Forelimb muscle (tissue), 1 donor: ENCODE measurements at regions not wholly inside any gene's neighbourhood (a gene's known extent, or its start where the extent isn't known, plus 50 kb on each side); places are given as distances from the start of the nearest gene placed in this dataset.

Experiments used
- DNase-seq: peaks from one replicate; pipeline ENCODE4 v3.0.0-alpha.2; 2013; ENCODE audit warnings: low read depth

GRCh38 chr4:36493251-36493650, 211.8 kb downstream of the DTHD1 start:
- no peak for DNase-seq

- DNase-seq: no peak
Measured at GRCh38 chr4:36494016-36494415, 212.6 kb downstream of the DTHD1 start.

DNA sequence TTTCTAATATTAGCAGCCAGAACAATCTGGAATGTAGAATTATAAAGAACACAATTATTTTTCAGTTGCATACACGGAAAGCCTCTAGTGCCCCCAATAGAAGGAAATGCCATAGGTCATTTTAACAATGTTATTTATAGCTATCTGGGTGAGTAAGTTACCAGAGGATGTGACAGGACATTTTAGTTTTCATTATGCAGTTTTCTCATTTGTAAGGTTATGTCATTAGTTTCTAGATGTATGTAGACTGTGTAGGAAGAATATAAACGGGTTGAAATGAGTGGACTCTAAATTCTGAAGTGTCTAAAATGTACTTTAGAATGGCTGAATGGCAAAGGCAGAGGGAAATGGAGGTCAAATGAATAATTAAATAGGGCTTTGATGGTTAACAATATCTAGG, 213.3 kb downstream of the DTHD1 start:
- DNase-seq: no peak

- no peak for DNase-seq
Measured at GRCh38 chr4:36502350-36502749, 220.9 kb downstream of the DTHD1 start.

DNA sequence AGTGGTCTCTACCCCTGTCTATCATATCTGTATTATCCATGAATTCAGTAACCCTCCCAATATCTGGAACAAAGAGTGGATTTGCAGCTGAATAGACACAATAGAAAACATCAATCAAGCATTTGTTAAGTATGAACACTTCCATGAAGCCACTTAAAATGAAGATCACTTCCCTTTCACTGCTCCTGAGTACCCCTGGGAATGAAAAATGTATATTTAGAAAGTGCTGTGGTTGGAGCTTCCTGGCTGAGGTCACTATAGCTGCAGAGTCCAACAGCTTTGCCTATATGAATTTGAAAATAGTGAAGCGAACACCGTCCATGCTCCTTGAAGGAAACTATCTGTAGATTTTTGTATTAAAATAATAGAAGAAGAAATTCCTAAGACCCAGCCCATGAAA, 227.0 kb downstream of the DTHD1 start:
- no peak for DNase-seq

GRCh38 chr4:36509845-36510244, 228.4 kb downstream of the DTHD1 start:
- DNase-seq: no peak

DNA sequence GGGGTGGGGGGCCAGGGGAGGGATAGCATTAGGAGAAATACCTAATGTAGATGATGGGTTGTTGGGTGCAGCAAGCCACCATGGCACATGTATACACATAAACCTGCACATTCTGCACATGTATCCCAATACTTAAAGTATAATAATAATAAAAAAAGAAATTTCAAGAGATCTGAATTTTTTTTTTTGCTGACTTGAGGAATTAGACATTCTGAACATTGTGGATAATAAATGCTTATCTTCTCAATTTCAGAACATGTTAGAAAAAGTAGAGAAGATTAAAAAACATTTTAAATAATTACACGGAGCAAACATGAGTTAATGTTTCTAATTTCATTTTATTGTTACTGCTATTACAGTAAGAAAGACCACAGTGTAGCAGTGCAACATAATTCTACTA, 230.4 kb downstream of the DTHD1 start:
- no peak for DNase-seq

DNA sequence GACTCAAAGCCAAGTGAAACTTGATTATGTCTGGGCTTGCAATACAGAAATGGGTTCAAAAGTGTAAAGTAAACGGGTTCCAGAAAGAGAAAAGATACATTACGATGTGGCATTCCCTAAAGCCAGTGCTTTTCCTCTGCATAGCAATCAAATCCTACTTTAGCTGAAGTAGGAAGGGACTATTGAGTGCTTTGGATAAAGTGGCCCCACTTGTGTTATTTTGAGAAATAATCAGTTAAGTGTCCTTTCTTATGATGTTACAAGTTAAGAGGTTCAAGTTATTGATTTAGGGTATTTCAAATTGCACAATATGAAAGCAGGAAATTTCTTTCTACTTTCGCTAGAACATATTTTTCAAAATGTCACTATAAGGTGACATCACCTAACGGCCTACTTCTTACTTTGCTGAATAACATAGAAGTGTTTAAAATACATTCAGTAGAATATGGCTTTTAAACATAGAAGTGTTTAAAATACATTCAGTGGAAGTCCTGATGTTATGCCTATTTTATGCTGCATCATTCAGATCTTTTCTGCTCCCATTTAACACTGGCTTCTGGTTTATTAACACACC, 235.2 kb downstream of the DTHD1 start:
- no peak for DNase-seq

DNA sequence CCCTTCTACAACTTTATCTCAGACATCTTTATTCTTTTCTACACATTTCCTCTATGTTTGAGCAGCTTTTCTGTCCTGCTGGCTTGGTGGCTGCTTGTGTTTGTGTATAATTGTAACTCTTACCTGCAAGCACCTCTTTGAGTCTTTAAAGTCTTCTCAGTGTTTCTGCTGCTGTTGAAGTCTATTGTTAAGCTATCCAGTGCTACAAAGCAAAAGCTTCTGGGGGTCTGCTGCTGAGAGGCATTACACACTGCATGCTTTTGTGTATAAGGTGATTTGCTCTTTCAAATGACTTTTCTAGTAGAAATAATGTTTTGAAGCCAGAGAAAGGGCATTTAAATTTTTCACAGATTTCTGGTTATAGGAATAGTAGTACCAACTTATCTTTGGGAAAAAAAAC, 241.8 kb downstream of the DTHD1 start:
- DNase-seq: no peak

DNA sequence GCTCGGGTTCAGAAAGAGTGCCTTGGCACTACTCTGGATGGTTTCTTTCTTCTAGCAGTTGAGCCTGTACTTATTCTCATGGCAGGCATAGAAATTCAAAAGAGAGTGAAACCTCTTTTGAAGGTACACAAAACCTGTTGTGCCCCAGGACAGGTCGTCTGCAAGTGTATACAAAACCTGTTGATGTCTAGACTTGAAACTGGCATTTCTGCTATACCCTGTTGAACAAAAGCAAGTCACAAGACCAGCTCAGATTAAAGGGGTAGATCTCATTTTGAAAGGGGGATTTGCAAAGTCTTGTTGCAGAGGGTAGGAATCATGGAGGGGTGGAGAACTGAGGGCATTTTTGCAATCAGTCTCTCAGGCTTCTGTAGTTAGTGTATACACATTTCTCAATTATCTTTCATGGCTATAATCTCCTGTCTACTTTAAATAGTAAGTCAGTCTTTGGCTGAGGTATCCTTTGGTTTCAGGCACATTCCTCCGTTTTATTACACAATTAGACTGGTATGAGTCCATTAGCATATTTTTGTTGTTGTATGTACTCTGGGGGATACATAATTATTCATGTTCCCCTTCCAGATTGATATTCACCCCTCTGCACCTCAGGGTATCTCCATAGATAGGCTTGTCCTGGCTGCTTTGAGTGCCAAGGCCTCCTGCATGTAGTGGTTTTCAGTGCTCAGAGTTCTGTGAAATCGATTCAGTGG, 251.4 kb downstream of the DTHD1 start:
- no peak for DNase-seq

GRCh38 chr4:36533944-36534343, 252.5 kb downstream of the DTHD1 start:
- DNase-seq: no peak

- DNase-seq: no peak
Measured at GRCh38 chr4:36547383-36547782, 266.0 kb downstream of the DTHD1 start.

- no peak for DNase-seq
Measured at GRCh38 chr4:36549252-36549651, 267.8 kb downstream of the DTHD1 start.

GRCh38 chr4:36549992-36550391, 268.6 kb downstream of the DTHD1 start:
- DNase-seq: no peak

DNA sequence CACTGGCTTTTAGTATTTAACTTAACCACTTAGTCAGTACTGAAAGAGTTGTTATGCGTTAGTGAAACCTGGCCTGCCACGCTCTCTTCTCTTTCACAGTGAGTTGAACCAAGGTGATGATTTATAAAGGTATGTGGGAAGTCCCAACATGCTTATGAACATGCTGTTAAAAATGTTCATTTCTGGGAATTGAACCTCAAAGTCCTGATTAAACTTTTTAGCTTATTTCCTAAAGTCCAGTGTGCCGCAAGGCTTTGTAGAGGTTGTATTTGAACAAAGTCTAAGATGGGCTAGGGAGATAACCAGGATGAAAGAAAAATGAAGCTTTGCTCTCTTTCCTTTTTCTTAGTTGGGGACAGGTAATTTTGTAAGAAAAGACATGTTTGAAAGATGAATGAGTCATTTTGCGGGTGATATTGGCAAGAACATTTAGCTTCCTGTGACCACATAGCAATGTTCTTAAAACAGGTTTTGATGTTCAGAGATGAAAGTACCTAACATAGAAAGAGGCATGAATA, 270.3 kb downstream of the DTHD1 start:
- DNase-seq: no peak

DNA sequence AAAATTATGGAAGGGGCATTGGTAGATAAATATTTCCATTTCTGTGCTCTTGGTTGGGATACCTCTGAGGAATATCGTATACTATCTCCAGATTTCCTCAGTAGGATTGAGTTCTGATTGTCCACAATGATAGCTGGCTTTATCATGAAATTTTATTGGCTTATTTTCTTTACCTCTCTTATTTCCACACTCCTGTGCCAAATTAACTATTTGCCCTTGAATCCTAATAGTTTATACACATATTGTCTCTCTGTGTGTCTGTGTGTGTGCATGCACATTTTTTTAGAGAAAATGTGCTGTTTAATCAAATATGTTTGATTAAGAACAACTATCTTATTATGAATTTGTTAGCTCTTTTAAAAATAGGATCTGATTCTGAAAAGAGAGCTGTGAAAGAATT, 271.6 kb downstream of the DTHD1 start:
- DNase-seq: no peak

GRCh38 chr4:36553453-36553852, 272.0 kb downstream of the DTHD1 start:
- DNase-seq: no peak

DNA sequence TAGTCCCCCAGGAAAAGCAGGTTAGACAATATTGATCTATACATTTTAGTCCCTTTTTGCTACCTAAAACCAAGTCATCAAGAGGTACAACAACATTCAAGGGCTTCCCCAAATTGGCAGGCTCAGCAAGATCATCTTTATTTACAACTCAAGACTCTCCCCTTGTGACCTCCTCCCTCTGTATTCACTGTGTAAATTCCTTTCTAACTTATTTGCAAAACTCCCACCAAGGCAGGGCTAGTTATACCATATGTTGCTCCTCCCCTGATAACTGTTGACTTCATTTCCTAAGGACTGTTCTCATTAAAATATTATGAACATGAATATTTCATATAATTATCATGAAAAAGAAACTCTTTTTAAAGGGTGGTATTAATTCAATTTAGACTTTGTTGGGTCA, 275.6 kb downstream of the DTHD1 start:
- no peak for DNase-seq

GRCh38 chr4:36568575-36568974, 287.2 kb downstream of the DTHD1 start:
- DNase-seq: no peak

GRCh38 chr4:36573441-36573840, 292.0 kb downstream of the DTHD1 start:
- DNase-seq: no peak

DNA sequence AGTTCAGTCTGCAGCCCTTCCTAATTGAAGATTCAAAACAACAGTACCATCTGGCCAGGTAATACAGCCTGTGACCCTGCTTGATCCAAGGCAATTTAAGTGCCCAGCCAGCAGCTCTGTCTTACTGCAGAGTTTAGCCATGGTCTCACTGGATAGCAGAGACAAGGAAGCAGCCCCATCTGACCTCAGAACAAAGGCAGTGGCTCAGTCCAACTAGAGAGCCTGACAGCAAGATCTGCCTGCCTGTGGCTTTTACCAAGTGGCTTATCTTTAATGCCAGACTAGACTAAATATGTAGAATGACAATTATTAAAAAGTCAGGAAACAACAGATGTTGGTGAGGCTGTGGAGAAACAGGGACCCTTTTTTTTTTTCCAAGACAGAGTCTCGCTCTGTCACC, 293.4 kb downstream of the DTHD1 start:
- DNase-seq: no peak

GRCh38 chr4:36582198-36582597, 300.8 kb downstream of the DTHD1 start:
- no peak for DNase-seq

DNA sequence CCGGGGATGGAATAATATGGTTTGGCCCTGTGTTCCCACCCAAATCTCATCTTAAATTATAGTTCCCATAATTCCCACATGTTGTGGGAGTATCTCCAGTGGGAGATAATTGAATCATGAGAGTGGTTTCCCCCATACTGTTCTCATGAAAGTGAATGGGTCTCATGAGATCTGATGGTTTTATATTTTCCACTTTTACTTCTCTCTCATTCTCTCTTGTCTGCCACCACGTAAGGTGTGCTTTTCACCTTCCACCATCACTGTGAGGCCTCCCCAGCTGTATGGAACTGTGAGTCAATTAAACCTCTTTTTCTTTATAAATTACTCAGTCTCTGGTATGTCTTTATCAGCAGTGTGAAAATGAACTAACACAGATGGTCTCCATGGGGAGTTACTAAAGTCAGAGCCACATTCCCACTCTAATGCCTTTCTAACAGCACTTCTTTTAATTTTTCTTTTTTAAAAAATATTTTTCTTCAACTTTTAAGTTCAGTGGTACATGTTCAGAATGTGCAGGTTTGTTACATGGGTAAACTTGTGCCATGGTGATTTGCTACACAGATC, 306.6 kb downstream of the DTHD1 start:
- DNase-seq: no peak
